Fibroblast of mammary gland (primary cell): ENCODE measurements at regions not wholly inside any gene's neighbourhood (a gene's known extent, or its start where the extent isn't known, plus 50 kb on each side); places are given as distances from the start of the nearest gene placed in this dataset.

Experiments used
- DNase-seq: peaks from one replicate; pipeline ENCODE4 v3.0.0-alpha.2; 2010; ENCODE audit warnings: low read depth
- H3K4me3 ChIP-seq: 2 replicates; pipeline ENCODE4 v1.5.1; 2011; ENCODE audit warnings: low read depth, mild to moderate bottlenecking, low read length, moderate library complexity; ENCODE audit not compliant: control insufficient read depth
- CTCF ChIP-seq: conservative IDR thresholded peaks from 2 replicates; pipeline ENCODE4 v1.5.1; 2011; ENCODE audit warnings: low read depth, low read length, inconsistent platforms; ENCODE audit not compliant: control insufficient read depth, insufficient read depth

- TF ChIP-seq CTCF, result no peak
- H3K4me3 ChIP-seq, result no peak overlapping the region
- DNase-seq, result no peak
These were observed 198.4 kb upstream of the MEF2C start for GRCh38 chr5:89081360-89081759.

GRCh38 chr5:89080467-89081116 is 197.6 kb upstream of the MEF2C start:
- no peak for TF ChIP-seq CTCF
- H3K4me3 ChIP-seq, result no peak overlapping the region
- no peak for DNase-seq

GRCh38 chr5:89072842-89073672 is 190.1 kb upstream of the MEF2C start:
- TF ChIP-seq CTCF, result no peak
- H3K4me3 ChIP-seq, result no peak overlapping the region
- no peak for DNase-seq

GRCh38 chr5:89071941-89072331 is 189.0 kb upstream of the MEF2C start:
- TF ChIP-seq CTCF, result no peak
- no peak for DNase-seq
- no peak overlapping the region for H3K4me3 ChIP-seq

GRCh38 chr5:89071101-89071940 is 188.3 kb upstream of the MEF2C start:
- DNase-seq, result no peak
- no peak overlapping the region for H3K4me3 ChIP-seq
- TF ChIP-seq CTCF, result no peak

- H3K4me3 ChIP-seq, result no peak overlapping the region
These were observed 186.6 kb upstream of the MEF2C start for GRCh38 chr5:89069591-89069990.

More at GRCh38 chr5:89069591-89069990, 186.6 kb upstream of the MEF2C start:
- TF ChIP-seq CTCF, result no peak
- DNase-seq, result no peak
